Ovary (tissue), 7 donors: ENCODE measurements at regions not wholly inside any gene's neighbourhood (a gene's known extent, or its start where the extent isn't known, plus 50 kb on each side); places are given as distances from the start of the nearest gene placed in this dataset.

Experiments used
- DNase-seq, 5 donors: peaks; one replicate each; pipeline ENCODE4 v3.0.0-alpha.2; 2019 to 2020
- H3K27ac ChIP-seq, 2 donors: fragments of 200-600 bp; one replicate each; pipeline versions ENCODE4 v1.5.1 to v1.8.0; 2019 to 2022
- H3K27me3 ChIP-seq: fragments of 200-600 bp; one replicate; pipeline ENCODE4 v1.8.0; 2022
- H3K36me3 ChIP-seq: fragments of 200-600 bp; sonication (generic); one replicate; pipeline ENCODE4 v1.5.1; 2019
- H3K4me1 ChIP-seq: one replicate; pipeline ENCODE4 v1.8.1; 2013; ENCODE audit warnings: mild to moderate bottlenecking, moderate library complexity; ENCODE audit not compliant: insufficient read depth
- H3K4me3 ChIP-seq: fragments of 200-600 bp; sonication (generic); one replicate; pipeline ENCODE4 v1.5.1; 2017
- H3K9me3 ChIP-seq, 2 donors: fragments of 200-600 bp in 1 of 2; sonication (generic) in 1 of 2; one replicate each; pipeline versions ENCODE4 v1.5.1 to v1.8.1; 2013 to 2019; ENCODE audit warnings: mild to moderate bottlenecking in 1 of 2, moderate library complexity in 1 of 2
- EP300 ChIP-seq: sonication (generic); formaldehyde crosslinking; IDR thresholded peaks from one replicate; pipeline ENCODE4 v1.6.1; 2017; ENCODE audit warnings: antibody characterized with exemption
- POLR2A ChIP-seq: fragments of 450-650 bp; IDR thresholded peaks from one replicate; pipeline ENCODE4 v1.6.1; 2017; ENCODE audit warnings: antibody characterized with exemption, mild to moderate bottlenecking, moderate library complexity
- WGBS, 3 donors: extraction: QIAGEN DNeasy Blood & Tissue Kit in 1 of 3; methylation state at CpG; one replicate each; pipeline versions ENCODE4 v1.1.5 to v1.1.7; 2013 to 2017; 5-methylcytosine and 5-hydroxymethylcytosine counted together
- intact Hi-C, 4 donors: fragments of 100-400 bp; cut with DNase I; formaldehyde crosslinking; loops; one replicate each; pipeline versions ENCODE4 v1.11.0 to v1.15.1; 2022 to 2023
- TF ChIP-seq, protein P1 (sequence below), 3 donors: fragments of 450-650 bp in 2 of 3; fragments of 200-600 bp in 1 of 3; IDR thresholded peaks; one replicate each; pipeline versions ENCODE4 v1.5.1 to v1.8.0; 2016 to 2022; ENCODE audit warnings: antibody characterized with exemption in 3 of 3, mild to moderate bottlenecking in 1 of 3
- donor health status: DM: no; HTN: no; CAD: no; lungs with moderate emphysema.
- donor health status: DM: no; HTN: no; CAD: no.
- donor health status: Bipolar disorder and iron deficiency.
- donor health status: DM: no; HTN: no; CAD: no.
- donor health status: DM: yes; HTN: yes; CAD: no.

DNA sequence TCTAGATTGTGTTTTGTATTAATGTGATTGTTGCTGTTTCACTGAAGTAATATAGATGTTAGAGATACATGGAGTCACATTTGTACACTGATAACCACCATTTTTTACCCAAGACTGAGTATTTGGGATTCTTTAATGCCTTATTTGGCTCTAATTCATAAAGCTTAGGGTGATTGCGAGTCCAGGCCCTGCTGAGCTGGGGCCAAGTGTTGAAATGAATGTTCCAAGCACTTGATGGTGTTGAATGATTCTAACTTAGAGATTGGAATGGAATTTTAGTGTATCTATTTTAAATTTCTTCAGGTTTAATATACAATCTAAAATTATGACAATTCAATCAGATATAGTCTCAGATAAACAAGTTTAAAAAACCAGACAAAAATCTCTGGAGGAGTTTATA lies 329.4 kb upstream of the SLC35B3 start:
- intact Hi-C loops: no loop called here

DNA sequence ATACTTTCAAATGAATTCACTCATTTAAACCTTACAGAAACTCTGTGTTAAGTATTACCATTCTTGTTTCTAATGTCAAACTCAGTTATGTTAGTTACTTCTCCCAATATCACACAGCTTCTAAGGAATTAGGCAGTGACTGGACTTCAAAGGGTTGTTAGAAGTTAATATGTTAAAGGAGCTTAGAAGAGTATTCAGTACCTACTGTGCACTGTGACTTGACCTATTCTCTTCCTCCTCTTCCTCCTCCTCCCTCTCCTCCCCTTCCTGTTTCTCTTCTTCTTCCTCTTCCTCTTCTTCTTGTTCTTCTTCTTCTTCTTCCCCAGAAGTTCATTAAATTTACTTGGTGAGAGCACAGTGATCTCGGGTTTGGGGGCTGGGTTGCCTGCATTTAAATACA lies 325.6 kb upstream of the SLC35B3 start:
- H3K4me1 ChIP-seq: no peaks in the 10 kb centered on the region
- H3K9me3 ChIP-seq: no peaks in the 10 kb centered on the region
- TF ChIP-seq, protein P1, sequence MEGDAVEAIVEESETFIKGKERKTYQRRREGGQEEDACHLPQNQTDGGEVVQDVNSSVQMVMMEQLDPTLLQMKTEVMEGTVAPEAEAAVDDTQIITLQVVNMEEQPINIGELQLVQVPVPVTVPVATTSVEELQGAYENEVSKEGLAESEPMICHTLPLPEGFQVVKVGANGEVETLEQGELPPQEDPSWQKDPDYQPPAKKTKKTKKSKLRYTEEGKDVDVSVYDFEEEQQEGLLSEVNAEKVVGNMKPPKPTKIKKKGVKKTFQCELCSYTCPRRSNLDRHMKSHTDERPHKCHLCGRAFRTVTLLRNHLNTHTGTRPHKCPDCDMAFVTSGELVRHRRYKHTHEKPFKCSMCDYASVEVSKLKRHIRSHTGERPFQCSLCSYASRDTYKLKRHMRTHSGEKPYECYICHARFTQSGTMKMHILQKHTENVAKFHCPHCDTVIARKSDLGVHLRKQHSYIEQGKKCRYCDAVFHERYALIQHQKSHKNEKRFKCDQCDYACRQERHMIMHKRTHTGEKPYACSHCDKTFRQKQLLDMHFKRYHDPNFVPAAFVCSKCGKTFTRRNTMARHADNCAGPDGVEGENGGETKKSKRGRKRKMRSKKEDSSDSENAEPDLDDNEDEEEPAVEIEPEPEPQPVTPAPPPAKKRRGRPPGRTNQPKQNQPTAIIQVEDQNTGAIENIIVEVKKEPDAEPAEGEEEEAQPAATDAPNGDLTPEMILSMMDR (IDR thresholded peaks at IDR 0.05): no peak
- no peak for TF ChIP-seq POLR2A
- no peak for TF ChIP-seq EP300
- no peaks in the 10 kb centered on the region for H3K27me3 ChIP-seq
- WGBS, 3 donors: 66 to 75% (median 71%) methylated on average over 1 of the region's 1 CpG
- DNase-seq: no peak
- no peak overlapping the region for H3K4me3 ChIP-seq
- no peak overlapping the region for H3K27ac ChIP-seq
- intact Hi-C loops: no loop called here
- H3K36me3 ChIP-seq: no peaks in the 10 kb centered on the region

More for the DNA sequence above, 329.4 kb upstream of the SLC35B3 start:
- no peak for DNase-seq
- TF ChIP-seq POLR2A (no peak), EP300 (no peak)
- TF ChIP-seq, protein P1 (IDR thresholded peaks at IDR 0.05): no peak
- Histone ChIP-seq H3K4me1 (no peaks in the 10 kb centered on the region), H3K9me3 (no peaks in the 10 kb centered on the region), H3K27me3 (no peaks in the 10 kb centered on the region), H3K36me3 (no peaks in the 10 kb centered on the region), H3K27ac (no peak overlapping the region), H3K4me3 (no peak overlapping the region)
- WGBS, 3 donors: 50 to 62% (median 56%) methylated on average over 1 of the region's 1 CpG

GRCh38 chr6:8758412-8758811 lies 323.1 kb upstream of the SLC35B3 start:
- DNase-seq: no peak
- TF ChIP-seq EP300 (no peak), POLR2A (no peak)
- TF ChIP-seq, protein P1 (IDR thresholded peaks at IDR 0.05): no peak
- Histone ChIP-seq H3K9me3 (no peaks in the 10 kb centered on the region), H3K4me3 (no peak overlapping the region), H3K4me1 (no peaks in the 10 kb centered on the region), H3K36me3 (no peaks in the 10 kb centered on the region), H3K27me3 (no peaks in the 10 kb centered on the region), H3K27ac (no peak overlapping the region)
- intact Hi-C loops: no loop called here
- WGBS, 3 donors: 77 to 89% (median 84%) methylated on average over 4 of the region's 4 CpGs

GRCh38 chr6:8750627-8751026 lies 315.3 kb upstream of the SLC35B3 start:
- TF ChIP-seq, protein P1 (IDR thresholded peaks at IDR 0.05): no peak
- TF ChIP-seq POLR2A: no peak
- no peak for TF ChIP-seq EP300
- no peak overlapping the region for H3K4me3 ChIP-seq
- intact Hi-C loops: no loop called here
- H3K36me3 ChIP-seq: no peaks in the 10 kb centered on the region
- DNase-seq: no peak
- H3K27ac ChIP-seq: no peak overlapping the region
- no peaks in the 10 kb centered on the region for H3K27me3 ChIP-seq
- H3K4me1 ChIP-seq: no peaks in the 10 kb centered on the region
- WGBS, 3 donors: 79 to 88% (median 84%) methylated on average over 4 of the region's 4 CpGs
- H3K9me3 ChIP-seq: no peaks in the 10 kb centered on the region

GRCh38 chr6:8749465-8749864 lies 314.1 kb upstream of the SLC35B3 start:
- DNase-seq: no peak
- Histone ChIP-seq H3K9me3 (no peaks in the 10 kb centered on the region), H3K4me3 (no peak overlapping the region), H3K36me3 (no peaks in the 10 kb centered on the region), H3K4me1 (no peaks in the 10 kb centered on the region), H3K27ac (no peak overlapping the region), H3K27me3 (no peaks in the 10 kb centered on the region)
- intact Hi-C loops: no loop called here
- WGBS, 3 donors: 12 to 30% (median 18%) methylated on average over 1 of the region's 1 CpG
- TF ChIP-seq, protein P1 (IDR thresholded peaks at IDR 0.05): no peak
- TF ChIP-seq POLR2A (no peak), EP300 (no peak)
